ENCODE measurements at regions not wholly inside any gene's neighbourhood (a gene's known extent, or its start where the extent isn't known, plus 50 kb on each side); places are given as distances from the start of the nearest gene placed in this dataset.
"Not testable (repeated sequence)": the region's sequence is repeated elsewhere in the genome, so short reads cannot be mapped to it uniquely, and the experiment has no call there.

DNA sequence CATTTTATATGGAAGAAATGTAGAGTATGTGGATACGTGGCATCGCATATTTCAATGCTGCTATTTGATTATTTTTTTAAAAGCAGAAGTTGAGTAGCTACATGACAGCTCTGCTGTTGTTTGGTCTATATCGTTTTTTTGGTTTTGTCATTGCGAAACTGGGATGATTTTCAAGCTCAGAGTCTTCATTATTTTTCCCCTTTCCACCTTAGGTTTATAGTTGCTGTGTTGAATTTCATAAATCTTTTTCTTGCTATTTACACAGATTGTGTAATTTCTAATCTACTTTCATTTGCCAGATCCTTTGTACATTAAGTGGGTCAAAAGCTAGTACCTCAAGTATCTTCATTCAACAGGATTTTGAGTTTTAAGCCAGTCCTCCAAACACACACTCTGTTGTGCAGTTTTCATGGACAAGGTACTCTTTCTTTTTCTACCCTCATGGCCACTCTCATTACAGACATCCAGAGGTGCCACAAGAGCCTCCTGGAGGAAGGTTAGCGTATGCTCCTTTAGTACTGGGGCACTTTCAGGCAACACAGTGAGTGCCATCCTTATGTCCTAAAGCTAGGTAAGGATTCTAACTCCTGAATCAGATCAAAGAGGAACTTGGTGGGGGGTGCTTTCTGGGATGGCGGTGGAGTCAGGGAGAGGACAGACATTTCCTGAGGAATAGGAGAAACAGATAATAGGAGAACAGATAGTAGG, 123.2 kb downstream of the FHIP1A start:
- Mint-ChIP-seq H3K4me3 (no peak overlapping the region), H3K27me3 (peaks cover 0 to 5% of the 10 kb centered on the region in 2 donors), H3K36me3 (no peaks in the 10 kb centered on the region), H3K9me3 (no peaks in the 10 kb centered on the region), H3K27ac (no peak overlapping the region), H3K4me1 (no peaks in the 10 kb centered on the region)
- ATAC-seq (replicated peaks) (no peak), DNase-seq (no peak)

DNA sequence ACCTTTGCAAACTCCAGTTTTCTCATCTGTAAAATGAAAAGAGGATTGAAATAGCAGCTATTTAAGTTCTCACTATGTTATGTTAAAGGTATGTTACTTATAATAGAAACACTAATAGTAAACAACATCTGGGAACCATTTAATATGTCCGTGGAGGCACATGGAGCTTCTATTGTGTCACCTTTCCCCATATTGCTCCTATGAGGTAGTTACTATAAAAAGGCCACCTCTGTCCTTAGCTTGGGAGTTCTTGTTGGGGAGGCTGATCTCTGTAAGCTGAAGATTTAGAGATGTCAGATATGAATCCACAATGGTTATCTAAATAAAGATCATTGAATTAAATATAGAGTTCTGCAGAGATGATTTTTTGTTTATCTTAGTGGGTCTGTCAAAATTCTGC, 125.2 kb downstream of the FHIP1A start:
- Mint-ChIP-seq H3K27me3 (peaks cover 0 to 5% of the 10 kb centered on the region in 2 donors), H3K4me1 (no peaks in the 10 kb centered on the region), H3K27ac (no peak overlapping the region), H3K36me3 (no peaks in the 10 kb centered on the region), H3K4me3 (no peak overlapping the region), H3K9me3 (no peaks in the 10 kb centered on the region)
- ATAC-seq (replicated peaks) = no peak
- no peak for DNase-seq

DNA sequence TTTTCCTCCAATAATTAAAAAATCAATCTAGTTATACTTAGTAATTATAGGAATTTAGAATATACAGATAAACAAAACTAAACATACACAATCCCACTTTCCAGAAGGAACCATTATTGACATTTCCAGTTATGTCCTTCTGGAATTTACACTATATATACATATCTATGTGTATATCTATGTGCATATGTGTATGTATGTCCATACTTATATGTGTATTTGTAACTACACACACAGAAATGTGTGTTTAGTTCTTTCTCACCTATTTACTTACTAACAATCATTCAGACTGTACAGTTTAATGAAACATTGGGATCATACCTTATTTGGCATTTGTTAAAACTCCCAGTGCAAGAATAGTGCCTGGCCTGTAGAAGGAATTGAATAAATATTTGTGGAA, 126.4 kb downstream of the FHIP1A start:
- Mint-ChIP-seq H3K27me3 (peaks cover 0 to 5% of the 10 kb centered on the region in 2 donors), H3K36me3 (no peaks in the 10 kb centered on the region), H3K4me3 (no peak overlapping the region), H3K4me1 (no peaks in the 10 kb centered on the region), H3K9me3 (no peaks in the 10 kb centered on the region), H3K27ac (no peak overlapping the region)
- ATAC-seq (replicated peaks) (no peak), DNase-seq (no peak)

DNA sequence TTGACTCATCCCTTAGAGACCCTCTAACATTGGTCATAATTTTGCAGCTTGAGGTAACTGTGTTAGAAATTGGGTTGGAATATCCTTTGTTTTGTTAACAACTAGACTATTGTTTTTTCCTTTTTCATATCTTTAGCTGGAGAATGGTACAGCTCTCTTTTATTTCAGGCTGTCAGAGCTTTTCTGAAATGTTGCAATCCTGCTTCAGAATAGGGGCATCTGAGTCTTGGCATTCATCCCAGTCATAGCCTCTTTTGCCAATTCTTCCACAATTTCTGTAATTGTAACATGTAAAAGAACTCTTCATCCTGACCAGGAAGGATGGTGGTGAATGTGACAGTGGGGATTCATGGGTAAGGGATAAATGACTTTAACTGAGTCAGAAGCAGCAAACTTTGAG, 128.7 kb downstream of the FHIP1A start:
- ATAC-seq (replicated peaks) = no peak
- Mint-ChIP-seq H3K27ac (no peak overlapping the region), H3K36me3 (no peaks in the 10 kb centered on the region), H3K27me3 (peaks cover 0 to 5% of the 10 kb centered on the region in 2 donors), H3K4me1 (no peaks in the 10 kb centered on the region), H3K9me3 (no peaks in the 10 kb centered on the region), H3K4me3 (no peak overlapping the region)
- no peak for DNase-seq

DNA sequence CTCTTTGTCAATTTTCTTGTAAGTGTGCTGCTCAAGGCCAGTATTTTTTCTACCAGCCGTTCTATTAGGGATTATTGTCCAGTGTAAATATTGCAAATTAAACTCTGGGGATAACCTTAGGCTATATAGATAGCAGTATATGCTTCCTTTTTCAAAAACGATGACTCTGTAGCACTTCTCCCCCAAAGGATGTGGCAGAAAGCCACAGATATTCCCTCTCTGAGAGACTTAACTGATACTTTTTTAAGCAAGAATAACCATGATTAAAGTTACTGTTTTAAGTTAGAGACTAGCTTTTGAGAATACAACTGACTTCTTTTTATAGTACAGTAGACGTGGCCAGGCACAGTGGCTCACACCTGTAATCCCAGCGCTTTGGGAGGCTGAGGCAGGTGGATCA, 130.0 kb downstream of the FHIP1A start:
- Mint-ChIP-seq H3K9me3 (no peaks in the 10 kb centered on the region), H3K36me3 (no peaks in the 10 kb centered on the region), H3K27me3 (peaks cover 0 to 7% of the 10 kb centered on the region in 2 donors), H3K4me1 (no peaks in the 10 kb centered on the region), H3K4me3 (no peak overlapping the region), H3K27ac (no peak overlapping the region)
- no peak for ATAC-seq (replicated peaks)
- DNase-seq = no peak

DNA sequence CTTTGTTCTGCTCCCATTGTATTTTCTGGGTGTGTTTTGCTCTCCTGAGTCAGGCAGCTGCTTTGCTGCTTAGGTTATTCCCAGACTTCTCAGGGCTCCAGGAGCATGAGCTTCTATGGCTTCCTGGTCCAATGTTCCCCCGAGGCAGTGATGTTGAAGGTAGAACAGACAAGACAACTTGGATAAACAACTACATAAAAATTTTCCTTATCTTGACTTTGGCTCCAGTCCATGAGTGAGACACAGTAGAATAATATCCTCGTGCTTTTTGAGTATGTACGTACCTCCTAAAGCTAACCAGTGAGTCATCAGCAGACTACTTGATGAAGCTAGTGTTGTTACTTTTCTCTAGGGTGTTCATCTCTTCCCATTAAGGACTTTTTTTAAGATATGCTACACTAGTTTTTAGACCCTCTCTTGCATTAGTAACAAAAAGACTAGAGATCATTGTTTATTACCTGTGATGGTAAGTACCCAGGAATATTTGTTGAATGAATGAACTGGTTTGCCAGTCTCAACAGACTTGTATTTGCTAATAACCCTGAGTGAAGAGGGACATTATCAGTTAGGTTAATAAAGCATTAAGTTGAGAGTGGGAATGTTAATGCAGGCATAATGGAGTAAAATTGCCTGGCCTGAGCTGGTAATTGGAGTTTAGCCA, 131.9 kb downstream of the FHIP1A start:
- Mint-ChIP-seq H3K9me3 (no peaks in the 10 kb centered on the region), H3K4me1 (no peaks in the 10 kb centered on the region), H3K27me3 (peaks cover 0 to 8% of the 10 kb centered on the region in 2 donors), H3K4me3 (no peak overlapping the region), H3K27ac (no peak overlapping the region), H3K36me3 (no peaks in the 10 kb centered on the region)
- ATAC-seq (replicated peaks) (no peak), DNase-seq (no peak)

DNA sequence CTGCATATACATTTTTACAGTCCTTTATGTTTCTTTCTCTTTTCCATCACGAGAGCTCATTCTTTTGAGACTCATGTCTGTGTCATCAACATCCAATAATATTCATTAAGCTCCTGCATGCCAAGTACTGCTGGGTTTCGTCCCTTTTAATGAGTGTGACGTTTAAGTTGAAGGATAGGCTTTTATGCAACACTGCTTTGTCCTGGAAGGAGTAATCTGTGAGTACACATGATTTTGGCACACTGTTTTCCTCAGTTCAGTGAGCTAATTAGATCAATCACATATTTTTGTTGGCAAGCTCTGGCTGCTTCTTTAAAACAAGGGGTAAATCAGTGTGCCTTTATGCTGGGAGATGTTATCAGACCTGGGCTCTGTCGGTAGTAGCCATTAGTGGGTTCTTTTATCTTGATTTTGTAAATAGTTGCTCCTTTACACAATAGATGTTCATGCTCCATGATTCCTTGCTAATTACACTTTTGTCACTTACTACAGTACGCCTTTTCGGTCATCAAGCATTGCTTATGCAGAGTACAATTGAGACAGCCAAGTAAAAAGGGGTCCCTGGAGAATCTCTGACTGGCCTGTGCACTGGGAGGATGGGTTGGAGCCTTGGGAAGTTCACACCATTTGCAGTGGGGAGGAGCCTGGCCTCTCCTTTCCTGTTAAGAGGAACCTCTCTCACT, 132.6 kb downstream of the FHIP1A start:
- H3K27ac Mint-ChIP-seq = no peak overlapping the region
- peaks cover 4 to 8% of the 10 kb centered on the region in 2 donors for H3K27me3 Mint-ChIP-seq
- no peaks in the 10 kb centered on the region for H3K4me1 Mint-ChIP-seq
- H3K4me3 Mint-ChIP-seq = no peak overlapping the region
- no peak for ATAC-seq (replicated peaks)
- no peaks in the 10 kb centered on the region for H3K36me3 Mint-ChIP-seq
- no peaks in the 10 kb centered on the region for H3K9me3 Mint-ChIP-seq
- no peak for DNase-seq

DNA sequence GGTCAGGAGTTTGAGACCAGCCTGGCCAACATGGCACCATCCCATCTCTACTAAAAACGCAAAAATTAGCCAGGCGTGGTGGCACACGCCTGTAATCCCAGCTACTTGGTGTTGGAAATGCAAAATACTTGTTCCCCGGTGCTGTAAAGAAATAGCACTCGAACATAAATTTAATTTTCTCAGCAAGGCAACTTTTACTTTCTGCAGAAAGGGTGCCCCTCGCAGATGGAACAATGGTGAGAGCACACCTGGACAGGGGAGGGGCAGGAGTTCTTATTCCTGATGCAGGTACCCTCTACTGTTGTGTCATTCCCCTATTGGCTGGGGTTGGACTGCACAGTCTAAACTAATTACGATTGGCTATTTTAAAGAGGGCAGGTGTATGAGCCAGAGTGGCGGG, 139.7 kb downstream of the FHIP1A start:
- peaks cover 4 to 5% of the 10 kb centered on the region in 2 donors for H3K36me3 Mint-ChIP-seq
- peaks cover 5 to 18% of the 10 kb centered on the region in 2 donors for H3K9me3 Mint-ChIP-seq
- H3K4me3 Mint-ChIP-seq = no peak overlapping the region
- DNase-seq (no peak), ATAC-seq (replicated peaks) (no peak)
- H3K27me3 Mint-ChIP-seq = peaks cover 3 to 11% of the 10 kb centered on the region in 2 donors
- no peak overlapping the region for H3K27ac Mint-ChIP-seq
- no peaks in the 10 kb centered on the region for H3K4me1 Mint-ChIP-seq

DNA sequence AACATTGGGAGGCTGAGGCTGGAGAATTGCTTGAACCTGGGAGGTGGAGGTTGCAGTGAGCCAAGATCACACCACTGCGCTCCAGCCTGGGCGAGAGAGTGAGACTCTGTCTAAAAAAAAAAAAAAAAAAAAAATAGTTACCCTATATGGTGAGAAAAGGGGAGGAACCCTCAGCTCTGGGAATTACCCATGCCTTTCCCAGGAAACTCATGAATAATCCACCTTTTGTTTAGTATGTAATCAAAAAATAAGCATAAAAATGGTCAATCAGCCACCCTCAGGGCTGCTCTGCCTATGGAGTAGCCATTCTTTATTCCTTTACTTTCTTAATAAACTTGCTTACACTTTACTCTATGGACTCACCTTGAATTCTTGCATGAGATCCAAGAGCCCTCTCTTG, 140.4 kb downstream of the FHIP1A start:
- not testable (repeated sequence) for H3K4me1 Mint-ChIP-seq; H3K4me3 Mint-ChIP-seq; H3K36me3 Mint-ChIP-seq; H3K27ac Mint-ChIP-seq; ATAC-seq (replicated peaks); DNase-seq
- H3K9me3 Mint-ChIP-seq = peaks cover 5 to 18% of the 10 kb centered on the region in 2 donors
- H3K27me3 Mint-ChIP-seq = peaks cover 5 to 11% of the 10 kb centered on the region in 2 donors

DNA sequence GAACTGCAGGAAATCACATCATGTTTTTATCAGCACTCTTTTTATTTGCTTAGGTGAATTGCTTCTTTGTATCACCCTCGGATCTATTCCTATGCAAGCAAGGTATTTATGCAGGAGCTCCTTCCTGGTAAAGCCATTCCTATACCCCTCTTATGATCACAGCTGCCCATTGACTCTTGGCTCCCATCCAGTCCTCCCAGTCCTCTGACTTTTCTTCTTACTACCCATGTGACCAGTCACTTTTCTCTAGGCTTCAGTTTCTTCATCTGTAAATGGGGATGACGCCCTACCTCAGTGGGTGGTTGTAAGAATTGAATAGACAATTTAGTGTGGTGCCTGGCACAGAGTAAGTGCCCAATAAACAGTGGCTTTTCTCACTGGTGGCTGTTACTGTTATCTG, 144.9 kb downstream of the FHIP1A start:
- no peak overlapping the region for H3K27ac Mint-ChIP-seq
- peaks cover 4 to 5% of the 10 kb centered on the region in 2 donors for H3K27me3 Mint-ChIP-seq
- no peak for DNase-seq
- H3K36me3 Mint-ChIP-seq = peaks cover 3% of the 10 kb centered on the region in 2 donors
- ATAC-seq (replicated peaks) = no peak
- no peaks in the 10 kb centered on the region for H3K4me1 Mint-ChIP-seq
- H3K4me3 Mint-ChIP-seq = no peak overlapping the region
- peaks cover 3 to 12% of the 10 kb centered on the region in 2 donors for H3K9me3 Mint-ChIP-seq

DNA sequence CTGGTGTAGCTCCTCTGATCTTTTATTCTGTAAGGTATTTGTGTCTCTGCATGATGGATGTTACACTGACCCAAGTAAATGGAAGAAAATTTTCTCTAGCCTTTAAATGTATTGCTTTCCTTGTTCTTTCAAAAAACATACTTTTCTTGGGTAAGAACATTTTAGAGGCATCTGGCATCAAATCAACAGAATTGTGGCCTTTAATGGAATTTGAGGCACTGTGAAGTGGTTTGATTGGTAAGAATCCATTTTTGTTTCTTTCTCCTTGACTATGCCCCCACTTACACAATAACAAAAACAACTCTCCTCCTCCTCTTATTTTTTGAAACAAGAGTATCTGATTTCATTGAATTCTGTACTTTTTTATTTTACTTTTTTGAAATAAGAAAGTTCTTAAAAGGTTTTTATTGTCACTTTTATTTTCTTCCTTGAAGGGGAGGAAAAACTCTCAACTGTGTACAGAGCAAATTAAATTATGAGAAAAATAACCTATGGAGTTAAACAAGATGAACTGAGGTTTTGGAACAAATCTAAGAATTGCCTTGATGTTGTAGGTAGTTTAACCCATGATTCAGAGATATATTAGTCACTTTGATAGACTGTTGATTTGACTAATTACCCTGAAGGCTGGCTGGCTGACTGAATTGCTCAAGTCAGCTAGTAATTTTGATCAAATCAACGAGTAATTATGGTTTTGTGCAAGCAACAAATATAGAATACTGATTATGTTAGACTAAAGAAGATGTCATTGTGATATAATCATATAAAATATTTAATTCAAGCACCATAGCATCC, 146.4 kb downstream of the FHIP1A start:
- Mint-ChIP-seq H3K4me3 (no peak overlapping the region), H3K36me3 (no peaks in the 10 kb centered on the region), H3K4me1 (no peaks in the 10 kb centered on the region), H3K27ac (no peak overlapping the region), H3K27me3 (peaks cover 0 to 5% of the 10 kb centered on the region in 2 donors), H3K9me3 (peaks cover 0 to 9% of the 10 kb centered on the region in 2 donors)
- DNase-seq (no peak), ATAC-seq (replicated peaks) (no peak)

DNA sequence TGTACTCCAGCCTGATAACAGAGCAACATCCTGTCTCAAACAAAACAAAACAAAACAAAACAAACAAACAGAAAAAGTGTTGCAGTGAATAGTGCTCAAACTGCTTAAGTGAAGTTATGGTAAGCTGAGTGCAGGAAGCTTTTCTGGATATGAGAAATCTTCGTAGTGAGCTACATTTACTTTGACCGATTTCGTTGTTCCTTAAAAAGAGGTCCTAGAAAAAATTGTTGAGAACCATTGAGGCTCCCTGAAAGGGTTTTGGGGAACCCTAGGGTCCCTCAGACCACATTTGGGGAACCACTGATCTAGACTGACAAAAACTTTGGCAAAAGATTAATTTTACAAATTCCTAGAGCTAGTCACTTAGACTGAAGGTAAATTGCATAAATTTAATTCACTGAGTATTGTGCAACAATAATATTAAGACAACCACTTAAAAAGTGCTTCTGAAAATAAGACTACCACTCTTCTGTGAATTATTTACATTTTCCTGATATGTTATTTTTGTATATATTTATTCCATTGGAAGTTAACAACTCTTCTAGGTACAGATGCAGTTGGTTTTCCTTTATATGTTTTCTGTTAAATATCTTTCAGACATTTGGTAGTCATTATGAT, 149.6 kb downstream of the FHIP1A start:
- Mint-ChIP-seq H3K36me3 (no peaks in the 10 kb centered on the region), H3K27me3 (peaks cover 0 to 9% of the 10 kb centered on the region in 2 donors), H3K4me3 (no peak overlapping the region), H3K4me1 (no peaks in the 10 kb centered on the region), H3K9me3 (no peaks in the 10 kb centered on the region), H3K27ac (no peak overlapping the region)
- DNase-seq = no peak
- ATAC-seq (replicated peaks) = no peak

DNA sequence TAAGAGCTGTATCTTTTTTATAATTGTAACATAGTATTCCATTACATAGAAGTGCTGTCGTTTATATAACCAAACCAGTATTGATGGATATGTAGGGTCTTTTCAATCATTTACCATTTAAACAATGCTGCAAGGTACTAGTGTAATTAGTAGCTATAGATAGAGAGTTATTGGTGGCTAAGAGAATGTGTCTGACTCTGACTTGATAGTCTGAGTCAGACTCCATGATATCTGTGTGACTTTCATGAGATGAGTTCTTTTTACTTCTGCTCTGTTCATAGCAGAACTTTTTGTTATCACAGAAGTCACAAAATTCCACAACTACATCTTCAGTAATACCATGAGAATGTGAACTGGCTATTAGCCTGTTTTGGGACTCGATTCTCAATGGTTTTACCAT, 150.6 kb downstream of the FHIP1A start:
- Mint-ChIP-seq H3K4me1 (no peaks in the 10 kb centered on the region), H3K4me3 (no peak overlapping the region), H3K27me3 (peaks cover 9 to 10% of the 10 kb centered on the region in 2 donors), H3K9me3 (no peaks in the 10 kb centered on the region), H3K36me3 (no peaks in the 10 kb centered on the region), H3K27ac (no peak overlapping the region)
- DNase-seq = no peak
- no peak for ATAC-seq (replicated peaks)

All from stimulated activated naive B cell treated with anti-CD40 and anti-IgM and Interleukin-4, amounts not matched to agents 10 μg/mL and 1 μg/mL and 100 μg/mL, for 72 hours (primary cell).